ENCODE measurements at regions not wholly inside any gene's neighbourhood (a gene's known extent, or its start where the extent isn't known, plus 50 kb on each side); places are given as distances from the start of the nearest gene placed in this dataset.

DNA sequence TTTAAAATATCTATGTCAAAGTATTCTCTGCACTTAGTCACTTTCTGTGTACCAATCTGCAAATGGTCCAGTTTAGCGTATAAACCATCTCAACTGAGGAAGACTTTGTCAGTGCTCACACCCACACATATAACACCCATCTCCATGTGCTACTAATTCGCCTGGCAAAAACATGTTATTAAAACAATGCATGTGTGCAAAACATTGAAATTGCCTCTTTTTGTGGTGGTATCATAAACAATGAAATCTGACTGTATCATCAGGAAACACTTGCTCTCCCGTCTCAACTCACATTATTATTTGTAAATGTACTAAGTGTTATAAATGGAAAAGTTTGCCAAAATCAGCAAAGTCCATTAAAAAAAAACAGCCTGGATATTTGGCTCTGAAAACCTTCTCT lies 105.9 kb upstream of the FOXC1 start:
- TF ChIP-seq, protein P1, sequence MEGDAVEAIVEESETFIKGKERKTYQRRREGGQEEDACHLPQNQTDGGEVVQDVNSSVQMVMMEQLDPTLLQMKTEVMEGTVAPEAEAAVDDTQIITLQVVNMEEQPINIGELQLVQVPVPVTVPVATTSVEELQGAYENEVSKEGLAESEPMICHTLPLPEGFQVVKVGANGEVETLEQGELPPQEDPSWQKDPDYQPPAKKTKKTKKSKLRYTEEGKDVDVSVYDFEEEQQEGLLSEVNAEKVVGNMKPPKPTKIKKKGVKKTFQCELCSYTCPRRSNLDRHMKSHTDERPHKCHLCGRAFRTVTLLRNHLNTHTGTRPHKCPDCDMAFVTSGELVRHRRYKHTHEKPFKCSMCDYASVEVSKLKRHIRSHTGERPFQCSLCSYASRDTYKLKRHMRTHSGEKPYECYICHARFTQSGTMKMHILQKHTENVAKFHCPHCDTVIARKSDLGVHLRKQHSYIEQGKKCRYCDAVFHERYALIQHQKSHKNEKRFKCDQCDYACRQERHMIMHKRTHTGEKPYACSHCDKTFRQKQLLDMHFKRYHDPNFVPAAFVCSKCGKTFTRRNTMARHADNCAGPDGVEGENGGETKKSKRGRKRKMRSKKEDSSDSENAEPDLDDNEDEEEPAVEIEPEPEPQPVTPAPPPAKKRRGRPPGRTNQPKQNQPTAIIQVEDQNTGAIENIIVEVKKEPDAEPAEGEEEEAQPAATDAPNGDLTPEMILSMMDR (IDR thresholded peaks at IDR 0.05; ENCODE audit: poor library complexity) = no peak
- TF ChIP-seq EZH2phosphoT487 (IDR thresholded peaks at IDR 0.05; ENCODE audit: low read depth, severe bottlenecking, unreplicated experiment) (no peak), EZH2 (IDR thresholded peaks at IDR 0.05; ENCODE audit: borderline replicate concordance) (no peak)
